PC-9 (cell line): ENCODE measurements at regions not wholly inside any gene's neighbourhood (a gene's known extent, or its start where the extent isn't known, plus 50 kb on each side); places are given as distances from the start of the nearest gene placed in this dataset.
"Not testable (repeated sequence)": the region's sequence is repeated elsewhere in the genome, so short reads cannot be mapped to it uniquely, and the experiment has no call there.

Source experiments
- BruUV-seq: library from RNA; stranded (reverse); fragments of 400-500 nt; replicated peaks from 2 replicates; lab custom pipeline; 2021; lab: Mats Ljungman, UMichigan
- CTCF ChIA-PET: fragments of 300-600 bp; sonication (Branson Sonifier 250); formaldehyde crosslinking; loops from one replicate; lab custom pipeline; 2022; ENCODE audit warnings: antibody characterized with exemption; lab: Charles Lee
- POLR2A ChIA-PET: fragments of 300-600 bp; sonication (Branson Sonifier 250); formaldehyde crosslinking; loops from one replicate; lab custom pipeline; 2022; ENCODE audit warnings: antibody characterized with exemption; ENCODE audit not compliant: unreplicated experiment; lab: Charles Lee
- DNase-seq, 2 experiments: peaks; one replicate each; pipeline versions ENCODE4 v3.0.0 to v3.0.0-alpha.2; 2015 to 2022; ENCODE audit warnings: mixed read lengths in 1 of 2
- H2AFZ ChIP-seq: fragments of 200-600 bp; sonication (generic); 2 replicates; pipeline ENCODE4 v1.8.1; 2017; ENCODE audit warnings: antibody characterized with exemption
- H3F3A ChIP-seq: fragments of 200-600 bp; sonication (generic); 2 replicates; pipeline ENCODE4 v1.8.1; 2017; ENCODE audit warnings: antibody characterized with exemption, mild to moderate bottlenecking, low read depth; ENCODE audit not compliant: insufficient read depth
- H3K27ac ChIP-seq: fragments of 200-600 bp; sonication (generic); 2 replicates; pipeline ENCODE4 v1.6.1; 2016; ENCODE audit warnings: mixed run types
- H3K27me3 ChIP-seq: fragments of 200-600 bp; sonication (generic); 2 replicates; pipeline ENCODE4 v1.6.1; 2016; ENCODE audit warnings: low read depth, mixed run types; ENCODE audit not compliant: insufficient read depth
- H3K36me3 ChIP-seq: fragments of 200-600 bp; sonication (generic); 2 replicates; pipeline ENCODE4 v1.6.1; 2016; ENCODE audit warnings: low read depth, mixed run types
- H3K4me1 ChIP-seq: fragments of 200-600 bp; sonication (generic); replicated peaks from 2 replicates; pipeline ENCODE4 v1.6.1; 2016; ENCODE audit warnings: mixed run types; ENCODE audit not compliant: insufficient read depth
- H3K4me2 ChIP-seq: fragments of 200-600 bp; sonication (generic); 2 replicates; pipeline ENCODE4 v1.6.1; 2017; ENCODE audit warnings: mixed run types
- H3K4me3 ChIP-seq: fragments of 200-600 bp; sonication (generic); 2 replicates; pipeline ENCODE4 v1.6.1; 2016; ENCODE audit warnings: mixed run types
- H3K79me2 ChIP-seq: fragments of 200-600 bp; sonication (generic); 2 replicates; pipeline ENCODE4 v1.6.1; 2017; ENCODE audit warnings: low read depth, mixed run types
- H3K9me2 ChIP-seq: fragments of 200-600 bp; sonication (generic); 2 replicates; pipeline ENCODE4 v1.8.1; 2017; ENCODE audit warnings: mild to moderate bottlenecking; ENCODE audit not compliant: insufficient read depth
- H3K9me3 ChIP-seq: fragments of 200-600 bp; sonication (generic); 2 replicates; pipeline ENCODE4 v1.8.1; 2016; ENCODE audit warnings: low read depth; ENCODE audit not compliant: insufficient read depth
- H4K20me1 ChIP-seq: fragments of 200-600 bp; sonication (generic); 2 replicates; pipeline ENCODE4 v1.8.1; 2017; ENCODE audit not compliant: insufficient read depth
- EZH2 ChIP-seq: fragments of 200-600 bp; sonication (generic); IDR thresholded peaks from 2 replicates; pipeline ENCODE4 v1.8.0; 2017; ENCODE audit warnings: antibody characterized with exemption, low read depth
- intact Hi-C: fragments of 100-400 bp; cut with micrococcal nuclease; formaldehyde crosslinking; loops from one replicate; pipeline ENCODE4 v1.10.0; 2022; ENCODE audit not compliant: unreplicated experiment
- TF ChIP-seq, protein P1 (sequence below): fragments of 200-600 bp; sonication (generic); conservative IDR thresholded peaks from 2 replicates; pipeline ENCODE4 v1.6.1; 2017; ENCODE audit warnings: mixed run types, antibody characterized with exemption, mild to moderate bottlenecking, moderate library complexity

DNA sequence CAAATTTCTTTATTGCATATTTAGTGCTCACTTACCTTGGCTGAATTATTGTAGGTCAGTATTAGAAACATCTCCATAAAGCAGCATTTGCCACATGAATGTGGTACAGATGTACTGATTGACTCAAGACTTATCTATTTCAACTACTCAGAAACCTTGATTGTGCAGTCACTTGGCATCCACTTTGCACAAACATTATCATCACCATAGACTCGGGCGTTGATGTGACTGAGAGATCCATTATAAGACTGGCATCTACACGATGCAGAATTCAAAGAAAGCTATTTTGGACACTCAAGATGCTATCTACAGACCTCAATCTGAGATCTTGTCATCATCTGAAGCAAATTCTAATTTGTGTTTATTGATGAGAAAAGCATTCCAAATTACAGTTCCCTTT, 102.8 kb upstream of the USP25 start:
- no peaks in the 10 kb centered on the region for H3K9me2 ChIP-seq
- intact Hi-C loops: no loop called here
- H3K9me3 ChIP-seq: peaks cover 6% of the 10 kb centered on the region
- DNase-seq: no peak
- no peaks in the 10 kb centered on the region for H4K20me1 ChIP-seq
- no peak overlapping the region for H3K4me2 ChIP-seq
- no peak overlapping the region for H2AFZ ChIP-seq
- TF ChIP-seq, protein P1, sequence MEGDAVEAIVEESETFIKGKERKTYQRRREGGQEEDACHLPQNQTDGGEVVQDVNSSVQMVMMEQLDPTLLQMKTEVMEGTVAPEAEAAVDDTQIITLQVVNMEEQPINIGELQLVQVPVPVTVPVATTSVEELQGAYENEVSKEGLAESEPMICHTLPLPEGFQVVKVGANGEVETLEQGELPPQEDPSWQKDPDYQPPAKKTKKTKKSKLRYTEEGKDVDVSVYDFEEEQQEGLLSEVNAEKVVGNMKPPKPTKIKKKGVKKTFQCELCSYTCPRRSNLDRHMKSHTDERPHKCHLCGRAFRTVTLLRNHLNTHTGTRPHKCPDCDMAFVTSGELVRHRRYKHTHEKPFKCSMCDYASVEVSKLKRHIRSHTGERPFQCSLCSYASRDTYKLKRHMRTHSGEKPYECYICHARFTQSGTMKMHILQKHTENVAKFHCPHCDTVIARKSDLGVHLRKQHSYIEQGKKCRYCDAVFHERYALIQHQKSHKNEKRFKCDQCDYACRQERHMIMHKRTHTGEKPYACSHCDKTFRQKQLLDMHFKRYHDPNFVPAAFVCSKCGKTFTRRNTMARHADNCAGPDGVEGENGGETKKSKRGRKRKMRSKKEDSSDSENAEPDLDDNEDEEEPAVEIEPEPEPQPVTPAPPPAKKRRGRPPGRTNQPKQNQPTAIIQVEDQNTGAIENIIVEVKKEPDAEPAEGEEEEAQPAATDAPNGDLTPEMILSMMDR: no peak
- no peak for TF ChIP-seq EZH2
- H3K79me2 ChIP-seq: no peaks in the 10 kb centered on the region
- POLR2A ChIA-PET: no interaction called here
- peaks cover 3% of the 10 kb centered on the region; the same call in 1 of the 2 replicates for H3F3A ChIP-seq
- no TSS peak for BruUV-seq
- no peak overlapping the region for H3K4me3 ChIP-seq
- peaks cover 18% of the 10 kb centered on the region for H3K4me1 ChIP-seq
- CTCF ChIA-PET: no interaction called here
- H3K27me3 ChIP-seq: no peaks in the 10 kb centered on the region
- H3K36me3 ChIP-seq: no peaks in the 10 kb centered on the region
- no peak overlapping the region for H3K27ac ChIP-seq

DNA sequence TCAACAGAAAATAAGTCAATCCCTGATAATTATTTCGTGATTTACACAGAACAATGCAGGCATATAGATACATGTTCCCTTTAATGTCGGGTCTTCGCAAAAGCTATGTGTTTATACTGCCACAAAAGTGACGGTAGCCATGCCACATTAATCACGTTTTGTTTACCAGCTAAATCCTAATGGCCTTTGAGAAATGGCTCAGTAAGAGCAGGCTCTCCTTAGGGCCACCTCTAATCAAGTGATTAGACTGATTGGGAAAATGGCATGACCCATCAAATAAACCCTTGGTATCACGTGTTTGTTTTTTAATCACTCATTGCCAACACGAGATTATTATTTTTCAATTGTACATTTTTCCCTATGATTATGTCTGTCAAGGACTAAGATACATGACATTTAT, 102.0 kb upstream of the USP25 start:
- no TSS peak for BruUV-seq
- H2AFZ ChIP-seq: no peak overlapping the region
- H3K27me3 ChIP-seq: no peaks in the 10 kb centered on the region
- DNase-seq: no peak
- no peaks in the 10 kb centered on the region for H3K79me2 ChIP-seq
- TF ChIP-seq, protein P1: no peak
- no peak for TF ChIP-seq EZH2
- no peak overlapping the region for H3K4me3 ChIP-seq
- H4K20me1 ChIP-seq: no peaks in the 10 kb centered on the region
- CTCF ChIA-PET: no interaction called here
- no peak overlapping the region for H3K4me2 ChIP-seq
- POLR2A ChIA-PET: no interaction called here
- intact Hi-C loops: no loop called here
- peaks cover 6% of the 10 kb centered on the region for H3K9me3 ChIP-seq
- H3K27ac ChIP-seq: no peak overlapping the region
- H3K36me3 ChIP-seq: no peaks in the 10 kb centered on the region
- H3F3A ChIP-seq: peaks cover 3% of the 10 kb centered on the region; the same call in 1 of the 2 replicates
- peaks cover 18% of the 10 kb centered on the region for H3K4me1 ChIP-seq
- no peaks in the 10 kb centered on the region for H3K9me2 ChIP-seq

DNA sequence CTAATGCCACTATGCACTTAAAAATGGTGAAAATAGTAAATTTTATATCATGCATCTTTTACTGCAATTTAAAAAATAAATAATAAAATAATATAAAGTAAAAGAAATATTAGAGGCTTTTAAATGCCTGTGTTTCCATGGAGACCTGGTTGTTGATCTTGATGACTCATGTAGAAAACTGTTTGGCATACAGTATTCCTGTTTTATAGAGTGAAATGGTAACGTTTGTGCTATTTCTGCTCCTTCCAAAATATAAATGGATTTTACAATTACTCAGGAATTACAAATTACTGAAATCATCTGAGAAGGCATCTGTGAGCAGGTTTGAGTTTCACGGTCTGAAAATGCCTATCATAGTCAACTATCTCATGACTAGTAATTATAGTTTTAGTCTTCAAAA, 98.4 kb upstream of the USP25 start:
- no peaks in the 10 kb centered on the region for H3K27me3 ChIP-seq
- DNase-seq: no peak
- no peak overlapping the region for H3K4me3 ChIP-seq
- no peaks in the 10 kb centered on the region for H4K20me1 ChIP-seq
- no peaks in the 10 kb centered on the region for H3K79me2 ChIP-seq
- TF ChIP-seq, protein P1: no peak
- TF ChIP-seq EZH2: no peak
- ChIA-PET POLR2A (no interaction called here), CTCF (no interaction called here)
- no TSS peak for BruUV-seq
- no peak overlapping the region for H2AFZ ChIP-seq
- H3K36me3 ChIP-seq: no peaks in the 10 kb centered on the region
- no peak overlapping the region for H3K27ac ChIP-seq
- no peaks in the 10 kb centered on the region for H3K9me2 ChIP-seq
- intact Hi-C loops: no loop called here
- H3K4me2 ChIP-seq: no peak overlapping the region
- peaks cover 6% of the 10 kb centered on the region for H3K9me3 ChIP-seq
- H3K4me1 ChIP-seq: peaks cover 18% of the 10 kb centered on the region
- peaks cover 3% of the 10 kb centered on the region; the same call in 1 of the 2 replicates for H3F3A ChIP-seq

DNA sequence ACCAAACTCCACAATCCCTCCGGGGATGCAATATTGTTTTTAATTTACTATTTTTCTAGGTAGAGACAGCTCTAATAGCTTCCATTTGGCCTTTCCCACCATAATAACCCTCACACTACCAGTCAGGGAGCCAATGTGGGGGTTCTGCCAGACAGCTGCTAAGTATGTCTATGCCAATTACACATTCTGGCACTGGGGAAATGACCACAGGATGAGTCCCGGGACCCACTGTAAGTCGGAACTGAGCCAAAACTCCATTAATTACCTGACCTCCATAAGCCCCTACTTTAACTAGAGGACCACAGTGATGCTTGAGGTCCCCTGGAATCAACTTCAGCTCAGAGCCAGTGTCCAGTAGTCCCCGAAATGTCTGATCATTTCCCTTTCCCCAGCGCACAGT, 95.2 kb upstream of the USP25 start:
- H3K27me3 ChIP-seq, H3K4me1 ChIP-seq, H3K9me3 ChIP-seq, intact Hi-C loops, CTCF ChIA-PET, H3K4me3 ChIP-seq, DNase-seq, BruUV-seq, H3K9me2 ChIP-seq, H2AFZ ChIP-seq, H3K79me2 ChIP-seq, H3K27ac ChIP-seq, POLR2A ChIA-PET, H3K36me3 ChIP-seq, H4K20me1 ChIP-seq, H3F3A ChIP-seq, H3K4me2 ChIP-seq: not testable (repeated sequence)
